UCSD-AML1 (cell line): ENCODE measurements at regions not wholly inside any gene's neighbourhood (a gene's known extent, or its start where the extent isn't known, plus 50 kb on each side); places are given as distances from the start of the nearest gene placed in this dataset.
"Not testable (repeated sequence)": the region's sequence is repeated elsewhere in the genome, so short reads cannot be mapped to it uniquely, and the experiment has no call there.

Experiments
- DNase-seq: peaks from one replicate; lab custom pipeline; 2025; ENCODE audit not compliant: unreplicated experiment; lab: John Stamatoyannopoulos, UW

DNA sequence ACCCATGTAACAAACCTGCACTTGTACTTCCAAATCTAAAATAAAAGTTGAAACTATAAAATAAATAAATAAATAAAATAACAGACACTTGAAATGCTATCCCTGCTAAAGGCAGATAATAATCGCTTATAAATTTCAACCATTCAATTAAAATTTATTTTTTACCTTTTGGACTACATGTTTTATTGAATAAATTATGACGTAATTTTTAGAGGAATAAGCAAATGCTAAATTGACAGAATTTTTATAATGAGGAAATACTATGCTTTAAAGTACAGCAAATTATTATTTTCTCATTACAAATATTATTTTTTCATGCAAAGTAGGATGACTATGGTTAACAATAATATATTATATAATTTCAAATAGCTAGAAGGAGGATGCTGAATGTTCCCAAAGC lies 658.6 kb upstream of the LMO3 start:
- no peak for DNase-seq

DNA sequence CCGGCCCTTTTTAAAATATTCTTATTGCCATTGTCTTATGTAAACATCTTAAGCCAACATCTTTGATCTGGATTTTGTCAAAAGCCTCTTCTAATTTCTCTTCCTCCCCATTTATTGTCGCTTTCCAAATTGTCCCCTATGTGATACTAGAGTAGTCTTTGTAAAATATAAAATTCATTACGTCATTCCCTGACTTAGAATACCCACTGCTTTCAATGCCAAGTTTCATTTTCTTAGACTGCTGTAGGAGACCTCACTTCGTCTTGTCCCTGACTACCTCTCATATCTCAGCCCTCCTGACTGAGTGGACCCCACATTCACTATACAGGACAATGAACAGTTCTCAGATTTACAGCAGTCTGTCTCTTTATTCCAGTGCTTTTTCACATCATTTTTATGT lies 633.9 kb upstream of the LMO3 start:
- DNase-seq, result no peak

- DNase-seq, result no peak
These were observed 630.0 kb upstream of the LMO3 start for GRCh38 chr12:17235996-17236395.

- DNase-seq, result no peak
These were observed 610.0 kb upstream of the LMO3 start for GRCh38 chr12:17215759-17216570.

- no peak for DNase-seq
These were observed 609.0 kb upstream of the LMO3 start for GRCh38 chr12:17214929-17215328.

DNA sequence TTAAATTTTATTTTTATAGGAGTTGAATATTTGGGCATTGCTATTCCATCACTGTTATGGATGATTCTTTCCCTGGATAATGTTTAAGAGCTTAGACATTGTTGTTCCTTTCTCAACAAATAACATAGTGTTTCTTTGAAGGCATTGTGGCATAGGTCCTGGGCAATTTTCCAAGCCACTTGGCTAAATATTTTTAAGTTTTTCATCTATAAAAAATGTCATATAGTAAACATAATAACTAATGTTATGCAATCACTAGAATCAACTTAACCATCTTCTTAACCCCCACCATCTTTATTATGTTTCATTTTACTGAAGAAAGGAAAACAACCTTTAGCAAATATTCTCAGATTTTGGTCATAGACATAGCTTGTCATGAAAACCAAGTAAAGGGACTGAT lies 600.6 kb upstream of the LMO3 start:
- no peak for DNase-seq

GRCh38 chr12:17204289-17205054 lies 598.5 kb upstream of the LMO3 start:
- DNase-seq, result no peak

DNA sequence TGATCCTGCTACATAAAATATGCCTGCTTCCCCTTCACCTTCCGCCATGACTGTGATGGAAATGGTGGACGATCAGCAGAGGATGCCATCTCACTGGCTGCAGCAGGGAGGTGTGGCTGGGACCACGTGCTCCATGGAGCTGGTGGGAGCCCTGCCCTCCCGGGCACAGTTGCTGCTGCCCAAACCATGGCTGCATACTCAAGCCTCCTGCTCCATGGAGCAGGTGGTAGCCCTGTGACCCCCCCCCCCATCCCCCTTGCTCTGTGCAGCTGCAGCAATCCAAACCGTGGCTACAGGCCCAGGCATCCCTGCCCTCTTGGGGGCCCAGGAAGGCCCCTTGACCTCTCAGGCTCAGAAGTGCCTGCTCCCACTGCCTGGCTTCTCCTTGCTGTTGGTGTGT lies 597.5 kb upstream of the LMO3 start:
- no peak for DNase-seq

DNA sequence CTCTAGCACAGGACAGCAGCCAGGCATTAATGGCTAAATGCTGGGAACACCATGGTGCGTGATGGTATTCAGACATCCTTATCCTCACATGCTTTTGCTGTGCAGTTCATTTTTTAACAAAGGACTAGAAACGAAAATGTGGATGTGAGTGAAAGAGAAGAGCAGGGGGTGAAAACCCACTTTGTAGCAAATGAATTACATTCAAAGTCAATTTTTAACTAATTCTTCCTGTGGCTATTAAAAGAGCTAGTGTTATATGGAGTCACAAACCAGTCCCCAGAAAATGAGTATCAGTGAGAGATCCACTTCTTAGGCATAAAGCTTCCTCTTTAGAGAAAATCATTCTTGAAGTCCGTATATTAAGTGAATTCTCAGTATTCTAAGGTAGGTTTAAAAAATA lies 592.0 kb upstream of the LMO3 start:
- no peak for DNase-seq

DNA sequence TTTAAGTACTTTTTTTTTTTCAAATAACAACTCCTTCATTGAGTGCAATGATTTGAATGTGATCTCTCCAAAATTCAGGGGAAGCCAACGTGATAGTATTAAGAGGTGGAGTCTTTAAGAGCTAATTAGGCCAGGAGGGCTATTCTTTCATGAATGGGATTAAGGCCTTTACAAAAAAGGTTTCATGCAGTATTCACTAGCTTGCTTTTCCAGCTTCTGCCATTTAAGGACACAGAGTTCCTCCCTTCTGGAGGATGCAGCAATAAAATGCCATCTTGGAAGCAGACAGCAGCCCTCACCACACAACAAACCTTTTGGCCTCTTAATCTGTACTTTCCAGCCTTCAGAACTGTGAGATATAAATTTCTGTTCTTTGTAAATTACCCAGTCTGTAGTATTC lies 586.8 kb upstream of the LMO3 start:
- no peak for DNase-seq

DNA sequence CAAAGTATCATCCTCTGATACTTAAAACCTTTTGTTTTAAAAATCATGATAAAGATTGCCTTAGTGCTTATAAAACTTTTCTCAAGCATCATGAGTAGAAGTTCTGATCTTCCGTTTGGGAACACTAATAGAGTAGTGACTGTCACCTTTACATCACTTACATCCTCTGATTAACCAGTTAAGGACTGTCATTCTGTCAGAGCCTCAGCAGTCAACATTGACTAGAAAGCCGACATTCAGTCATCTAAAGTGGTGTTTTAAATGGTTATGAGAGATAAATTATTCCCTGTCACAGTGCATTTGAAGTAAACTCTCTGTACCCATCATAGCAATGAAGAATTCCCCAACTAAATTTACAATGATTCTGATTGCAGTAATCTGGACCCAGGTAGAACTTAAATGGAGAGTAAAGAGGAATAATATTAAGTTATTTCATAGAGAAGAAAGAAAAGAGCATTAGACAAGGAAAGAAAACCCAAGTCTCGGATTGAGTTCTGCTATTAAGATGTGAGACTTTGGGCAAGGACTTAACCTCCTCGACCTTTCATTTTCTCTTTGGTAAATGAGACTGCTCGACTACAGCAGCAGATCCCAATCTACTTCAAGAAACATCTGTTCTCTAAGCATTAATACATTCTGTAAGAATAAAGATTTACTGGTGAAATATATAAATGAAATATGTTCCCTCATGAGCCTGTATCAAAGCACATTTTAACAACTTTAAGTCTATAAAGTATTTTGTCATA lies 563.9 kb upstream of the LMO3 start:
- no peak for DNase-seq

- no peak for DNase-seq
These were observed 553.7 kb upstream of the LMO3 start for GRCh38 chr12:17159506-17160300.

DNA sequence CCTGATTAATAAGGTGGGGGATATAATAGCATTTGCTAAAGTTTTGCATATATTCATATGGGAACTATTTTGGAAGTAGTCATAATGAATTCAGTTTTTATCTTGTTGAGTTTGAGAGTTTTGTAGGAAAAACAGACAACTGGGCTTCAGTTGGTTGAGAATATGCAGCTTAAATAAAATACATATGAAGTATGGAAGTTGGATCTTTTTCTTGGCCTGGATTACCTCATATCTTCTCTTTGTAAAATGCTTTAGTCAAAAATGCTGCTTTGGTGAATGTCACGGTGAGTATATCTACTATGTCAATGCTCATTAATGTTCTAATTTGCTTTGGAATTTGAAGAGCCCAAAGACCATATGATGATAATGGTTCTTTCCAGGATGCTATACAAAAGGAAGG lies 552.2 kb upstream of the LMO3 start:
- DNase-seq, result no peak

GRCh38 chr12:17151917-17152316 lies 546.0 kb upstream of the LMO3 start:
- no peak for DNase-seq

DNA sequence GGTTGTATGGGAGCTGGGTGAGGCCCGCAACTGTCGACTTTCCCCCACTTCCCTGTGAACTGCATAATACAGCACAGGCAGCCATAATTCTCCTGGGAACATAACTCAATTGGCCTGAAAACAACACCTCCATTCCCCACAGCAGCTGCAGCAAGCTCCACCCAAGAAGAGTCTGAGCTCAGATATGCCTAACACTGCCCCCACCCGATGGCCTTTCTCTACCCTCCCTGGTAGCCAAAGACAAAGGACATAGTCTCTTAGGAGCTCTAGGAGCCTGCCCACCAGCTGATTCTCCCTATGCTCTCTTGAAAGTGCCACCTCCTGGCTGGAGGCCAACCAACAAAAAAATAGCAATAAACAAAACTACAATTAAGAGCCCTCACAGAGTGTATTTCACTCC lies 542.7 kb upstream of the LMO3 start:
- no peak for DNase-seq

- DNase-seq, result no peak
These were observed 536.9 kb upstream of the LMO3 start for GRCh38 chr12:17142856-17143255.

DNA sequence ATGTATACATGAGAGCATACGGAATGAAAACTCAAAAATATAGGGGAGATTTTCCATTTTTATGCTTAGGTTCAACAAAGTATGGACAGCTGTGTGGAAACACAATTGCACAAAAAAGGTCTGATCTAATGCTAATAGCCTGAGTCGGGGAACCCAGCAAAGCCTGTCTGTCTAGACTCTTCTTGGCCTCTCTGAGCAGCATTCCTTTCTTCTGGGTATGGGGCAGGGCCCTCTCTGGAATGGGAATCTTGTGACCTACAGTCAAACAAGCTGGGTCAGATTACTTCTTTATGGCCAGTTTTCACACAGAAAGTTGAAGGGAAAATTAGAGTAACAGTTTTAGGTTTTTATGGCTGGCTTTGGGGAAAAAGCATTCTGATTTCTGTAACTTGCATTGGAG lies 534.0 kb upstream of the LMO3 start:
- DNase-seq, result no peak

- no peak for DNase-seq
These were observed 531.4 kb upstream of the LMO3 start for GRCh38 chr12:17137396-17137795.

DNA sequence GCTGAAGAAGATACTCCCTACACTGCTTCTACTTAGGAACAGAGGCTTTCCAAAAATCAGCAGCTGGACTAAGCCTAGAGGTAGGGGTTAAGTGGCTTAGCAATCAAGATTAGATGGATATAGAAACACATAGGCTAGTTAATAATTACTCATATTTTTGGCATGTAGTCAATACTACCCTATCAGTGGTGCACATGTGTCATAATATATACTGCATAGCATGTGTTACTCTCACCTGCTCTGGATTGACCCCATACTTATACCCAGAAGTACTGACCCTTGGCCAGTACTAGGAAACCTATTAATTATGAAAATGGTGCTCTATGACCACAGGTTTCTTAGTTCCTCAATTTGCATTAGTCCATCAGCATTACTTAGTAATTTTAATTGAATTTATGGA lies 528.4 kb upstream of the LMO3 start:
- no peak for DNase-seq

- no peak for DNase-seq
These were observed 526.4 kb upstream of the LMO3 start for GRCh38 chr12:17132336-17132735.

GRCh38 chr12:17116538-17116937 lies 510.6 kb upstream of the LMO3 start:
- not testable (repeated sequence) for DNase-seq
